ENCODE measurements at regions not wholly inside any gene's neighbourhood (a gene's known extent, or its start where the extent isn't known, plus 50 kb on each side); places are given as distances from the start of the nearest gene placed in this dataset.

- TF ChIP-seq CTCF (IDR thresholded peaks at IDR 0.05; ENCODE audit: insufficient read depth, low read length, poor library complexity, severe bottlenecking), result no peak
- TF ChIP-seq EZH2phosphoT487 (conservative IDR thresholded peaks at IDR 0.05; ENCODE audit: low read length), result no peak
Measured at GRCh38 chr2:59786684-59787083, 766.8 kb downstream of the BCL11A start.
